ENCODE measurements at regions not wholly inside any gene's neighbourhood (a gene's known extent, or its start where the extent isn't known, plus 50 kb on each side); places are given as distances from the start of the nearest gene placed in this dataset.

DNA sequence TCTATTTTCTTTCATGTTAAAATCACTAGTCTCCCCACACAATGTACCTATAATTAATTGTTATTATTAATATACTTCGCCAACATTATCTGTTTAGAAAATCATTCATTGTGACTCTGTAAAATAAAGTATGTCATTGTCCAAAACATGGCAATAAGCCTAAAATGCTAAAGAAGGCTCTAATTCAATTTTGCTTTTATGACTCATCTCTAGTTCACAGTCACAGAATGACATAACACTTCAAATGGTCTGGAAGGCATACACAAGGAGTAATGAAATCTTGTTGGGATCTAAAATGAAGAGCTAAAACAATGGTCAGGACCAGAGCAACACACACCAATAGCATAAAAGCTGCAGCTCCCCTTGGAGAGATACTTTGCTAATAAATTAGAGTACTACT is 505.8 kb downstream of the GPAM start:
- intact Hi-C loops (cut with micrococcal nuclease) = no loop called here
- no peaks in the 10 kb centered on the region for H3K9me3 Mint-ChIP-seq
- no peak for DNase-seq (ENCODE audit: low spot score)
- H3K27ac Mint-ChIP-seq = no peak overlapping the region
- no peaks in the 10 kb centered on the region for H3K36me3 Mint-ChIP-seq (ENCODE audit: low read depth)
- H3K4me3 Mint-ChIP-seq = no peak overlapping the region
- H3K27me3 Mint-ChIP-seq (ENCODE audit: insufficient read depth) = no peaks in the 10 kb centered on the region
- H3K4me1 Mint-ChIP-seq (ENCODE audit: low read depth) = no peaks in the 10 kb centered on the region

DNA sequence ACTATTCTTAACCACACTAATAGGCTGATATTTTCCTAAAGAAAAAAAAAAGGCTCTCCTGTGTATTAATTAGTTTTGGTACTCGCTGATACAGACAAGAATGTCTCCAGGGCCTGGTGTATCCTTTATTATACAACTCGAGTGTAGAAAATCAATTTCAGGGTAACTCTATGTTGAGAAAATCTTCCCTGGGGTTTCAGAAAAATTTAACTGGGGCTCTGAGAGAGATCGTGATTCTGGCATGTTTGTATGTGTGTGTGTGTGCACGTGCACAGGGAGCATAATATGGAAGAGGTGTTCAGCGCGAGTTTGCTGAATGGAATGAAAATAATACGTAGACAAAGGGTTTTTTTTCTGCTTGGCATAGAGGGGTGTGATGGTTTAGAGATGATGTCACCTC is 496.8 kb downstream of the GPAM start:
- Mint-ChIP-seq H3K4me3 (no peak overlapping the region), H3K4me1 (ENCODE audit: low read depth) (no peaks in the 10 kb centered on the region), H3K9me3 (no peaks in the 10 kb centered on the region), H3K36me3 (ENCODE audit: low read depth) (no peaks in the 10 kb centered on the region), H3K27me3 (ENCODE audit: insufficient read depth) (no peaks in the 10 kb centered on the region), H3K27ac (no peak overlapping the region)
- intact Hi-C loops (cut with micrococcal nuclease) = no loop called here
- no peak for DNase-seq (ENCODE audit: low spot score)

GRCh38 chr10:111698711-111699110 is 484.9 kb downstream of the GPAM start:
- Mint-ChIP-seq H3K27me3 (ENCODE audit: insufficient read depth) (peaks cover 2% of the 10 kb centered on the region), H3K27ac (no peak overlapping the region), H3K9me3 (no peaks in the 10 kb centered on the region), H3K36me3 (ENCODE audit: low read depth) (no peaks in the 10 kb centered on the region), H3K4me1 (ENCODE audit: low read depth) (no peaks in the 10 kb centered on the region), H3K4me3 (no peak overlapping the region)
- intact Hi-C loops (cut with micrococcal nuclease) = no loop called here
- DNase-seq (ENCODE audit: low spot score) = no peak

GRCh38 chr10:111703986-111704385 is 479.6 kb downstream of the GPAM start:
- Mint-ChIP-seq H3K4me1 (ENCODE audit: low read depth) (no peaks in the 10 kb centered on the region), H3K4me3 (no peak overlapping the region), H3K27ac (no peak overlapping the region), H3K27me3 (ENCODE audit: insufficient read depth) (no peaks in the 10 kb centered on the region), H3K36me3 (ENCODE audit: low read depth) (no peaks in the 10 kb centered on the region), H3K9me3 (no peaks in the 10 kb centered on the region)
- intact Hi-C loops (cut with micrococcal nuclease) = no loop called here
- DNase-seq (ENCODE audit: low spot score) = no peak

- intact Hi-C loops (cut with micrococcal nuclease) = no loop called here
- Mint-ChIP-seq H3K27me3 (ENCODE audit: insufficient read depth) (no peaks in the 10 kb centered on the region), H3K27ac (no peak overlapping the region), H3K4me3 (no peak overlapping the region), H3K9me3 (no peaks in the 10 kb centered on the region), H3K36me3 (ENCODE audit: low read depth) (no peaks in the 10 kb centered on the region), H3K4me1 (ENCODE audit: low read depth) (no peaks in the 10 kb centered on the region)
- no peak for DNase-seq (ENCODE audit: low spot score)
Measured at GRCh38 chr10:111705021-111705420, 478.5 kb downstream of the GPAM start.

DNA sequence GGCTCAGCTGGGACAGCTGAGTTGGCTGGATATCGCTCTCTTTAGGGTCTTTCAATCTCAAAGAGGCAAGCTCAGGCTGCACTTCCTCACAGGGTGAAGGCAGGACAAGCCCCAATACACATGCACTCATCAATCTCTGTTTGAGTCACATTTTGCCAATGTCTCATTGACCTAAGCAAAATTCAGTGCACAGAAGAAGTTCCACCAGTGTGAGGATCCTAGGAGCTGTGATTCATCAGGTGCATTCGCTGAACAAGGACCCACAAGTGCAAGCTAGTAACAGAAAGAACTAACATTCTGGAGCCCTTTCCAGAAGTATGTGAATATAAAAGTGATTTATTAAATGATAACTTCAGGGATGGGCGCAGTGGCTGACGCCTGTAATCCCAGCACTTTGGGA is 477.2 kb downstream of the GPAM start:
- no peaks in the 10 kb centered on the region for H3K27me3 Mint-ChIP-seq (ENCODE audit: insufficient read depth)
- H3K36me3 Mint-ChIP-seq (ENCODE audit: low read depth) = no peaks in the 10 kb centered on the region
- no peaks in the 10 kb centered on the region for H3K4me1 Mint-ChIP-seq (ENCODE audit: low read depth)
- no peak overlapping the region for H3K4me3 Mint-ChIP-seq
- no peaks in the 10 kb centered on the region for H3K9me3 Mint-ChIP-seq
- DNase-seq (ENCODE audit: low spot score) = no peak
- no peak overlapping the region for H3K27ac Mint-ChIP-seq
- intact Hi-C loops (cut with micrococcal nuclease) = no loop called here

DNA sequence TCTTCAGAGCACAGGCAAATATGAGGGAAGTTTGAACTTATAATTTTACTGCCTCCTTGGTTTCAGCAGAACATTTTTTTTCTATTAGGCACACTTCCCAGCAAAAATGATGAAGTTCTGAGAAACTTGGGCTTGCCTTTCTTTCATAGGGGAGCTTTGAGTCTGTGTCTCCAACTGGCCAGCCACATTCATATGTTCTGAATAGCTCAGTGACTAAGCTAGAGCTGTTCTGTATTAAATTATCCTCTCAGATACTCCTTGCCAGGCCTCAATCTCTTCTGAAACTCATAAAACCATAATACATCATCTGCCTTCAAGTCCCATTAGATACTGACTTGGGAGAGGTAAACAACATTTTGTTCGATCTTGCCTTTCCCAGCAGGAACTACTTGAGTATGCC is 476.5 kb downstream of the GPAM start:
- H3K27me3 Mint-ChIP-seq (ENCODE audit: insufficient read depth) = no peaks in the 10 kb centered on the region
- no peaks in the 10 kb centered on the region for H3K36me3 Mint-ChIP-seq (ENCODE audit: low read depth)
- H3K4me3 Mint-ChIP-seq = no peak overlapping the region
- no peaks in the 10 kb centered on the region for H3K4me1 Mint-ChIP-seq (ENCODE audit: low read depth)
- peaks cover 4% of the 10 kb centered on the region for H3K9me3 Mint-ChIP-seq
- DNase-seq (ENCODE audit: low spot score) = no peak
- no peak overlapping the region for H3K27ac Mint-ChIP-seq
- intact Hi-C loops (cut with micrococcal nuclease) = no loop called here

DNA sequence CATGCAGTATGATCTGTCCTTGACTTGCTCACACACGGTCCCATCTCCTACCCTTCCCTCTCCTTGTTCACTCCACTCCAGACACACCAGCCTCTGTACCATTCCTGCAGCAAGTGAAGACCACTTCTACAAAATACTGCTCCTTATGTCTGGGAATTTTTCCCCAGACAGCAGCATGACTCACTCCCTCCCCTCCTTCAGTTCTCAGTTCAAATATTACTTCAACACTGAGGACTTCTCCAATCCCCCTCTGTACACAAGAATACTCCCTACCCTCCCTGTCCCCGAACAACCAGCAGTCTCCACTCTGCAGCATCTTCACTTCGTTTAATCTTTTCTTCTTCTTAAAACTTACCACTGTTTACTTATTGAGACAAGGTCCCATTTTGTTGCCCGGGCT is 474.0 kb downstream of the GPAM start:
- no peaks in the 10 kb centered on the region for H3K4me1 Mint-ChIP-seq (ENCODE audit: low read depth)
- intact Hi-C loops (cut with micrococcal nuclease) = no loop called here
- no peaks in the 10 kb centered on the region for H3K27me3 Mint-ChIP-seq (ENCODE audit: insufficient read depth)

GRCh38 chr10:111716032-111716431 is 467.5 kb downstream of the GPAM start:
- H3K9me3 Mint-ChIP-seq = peaks cover 33% of the 10 kb centered on the region
- no peak overlapping the region for H3K4me3 Mint-ChIP-seq
- H3K36me3 Mint-ChIP-seq (ENCODE audit: low read depth) = no peaks in the 10 kb centered on the region
- no peak overlapping the region for H3K27ac Mint-ChIP-seq
- intact Hi-C loops (cut with micrococcal nuclease) = no loop called here
- DNase-seq (ENCODE audit: low spot score) = no peak
- H3K4me1 Mint-ChIP-seq (ENCODE audit: low read depth) = no peaks in the 10 kb centered on the region
- no peaks in the 10 kb centered on the region for H3K27me3 Mint-ChIP-seq (ENCODE audit: insufficient read depth)

More for the DNA sequence above, 474.0 kb downstream of the GPAM start:
- Mint-ChIP-seq H3K4me3 (no peak overlapping the region), H3K27ac (no peak overlapping the region), H3K9me3 (peaks cover 14% of the 10 kb centered on the region), H3K36me3 (ENCODE audit: low read depth) (no peaks in the 10 kb centered on the region)
- DNase-seq (ENCODE audit: low spot score) = no peak

DNA sequence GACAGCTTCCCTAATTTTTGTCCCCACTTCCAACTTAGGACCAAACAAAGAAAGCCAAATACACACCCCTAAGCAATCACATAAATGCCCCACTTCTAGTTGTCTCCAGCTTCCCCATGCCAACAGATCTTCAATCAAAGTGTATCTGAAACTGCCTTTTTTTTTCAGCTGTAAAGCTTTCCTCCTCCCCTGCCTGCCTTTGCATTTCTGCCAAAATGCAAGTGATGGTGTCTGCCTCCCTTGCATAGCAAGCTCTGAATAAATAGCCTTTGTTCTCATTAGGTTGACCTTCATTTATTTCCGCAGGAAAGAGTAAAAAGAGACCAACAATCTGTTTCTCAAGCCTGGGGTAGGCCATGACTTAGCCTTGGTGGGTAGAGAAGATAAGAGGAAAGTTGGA is 459.4 kb downstream of the GPAM start:
- intact Hi-C loops (cut with micrococcal nuclease) = no loop called here
- Mint-ChIP-seq H3K4me1 (ENCODE audit: low read depth) (no peaks in the 10 kb centered on the region), H3K36me3 (ENCODE audit: low read depth) (no peaks in the 10 kb centered on the region), H3K9me3 (no peaks in the 10 kb centered on the region), H3K27me3 (ENCODE audit: insufficient read depth) (no peaks in the 10 kb centered on the region), H3K27ac (no peak overlapping the region), H3K4me3 (no peak overlapping the region)
- no peak for DNase-seq (ENCODE audit: low spot score)

DNA sequence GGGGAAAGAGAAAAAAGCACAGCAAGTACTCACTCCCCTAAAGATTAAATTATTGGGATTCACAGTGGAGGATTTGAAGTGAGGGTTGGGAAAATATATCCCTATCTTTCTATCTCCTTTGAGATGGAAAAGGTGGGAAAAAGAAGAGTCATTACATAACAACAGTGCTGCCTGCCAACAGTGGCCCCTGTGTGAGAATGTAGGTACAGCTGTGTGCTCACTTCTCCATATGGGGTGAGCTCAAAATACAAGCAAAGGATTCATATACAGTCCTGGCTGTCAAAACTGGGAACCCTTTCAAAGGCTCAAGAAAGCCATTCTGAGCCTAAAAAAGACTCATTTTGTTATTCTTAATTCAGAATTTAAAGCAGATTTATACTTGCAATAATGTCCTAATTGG is 458.5 kb downstream of the GPAM start:
- H3K9me3 Mint-ChIP-seq = no peaks in the 10 kb centered on the region
- H3K27me3 Mint-ChIP-seq (ENCODE audit: insufficient read depth) = no peaks in the 10 kb centered on the region
- H3K4me1 Mint-ChIP-seq (ENCODE audit: low read depth) = no peaks in the 10 kb centered on the region
- H3K4me3 Mint-ChIP-seq = no peak overlapping the region
- intact Hi-C loops (cut with micrococcal nuclease) = no loop called here
- no peak for DNase-seq (ENCODE audit: low spot score)
- no peaks in the 10 kb centered on the region for H3K36me3 Mint-ChIP-seq (ENCODE audit: low read depth)
- H3K27ac Mint-ChIP-seq = no peak overlapping the region

DNA sequence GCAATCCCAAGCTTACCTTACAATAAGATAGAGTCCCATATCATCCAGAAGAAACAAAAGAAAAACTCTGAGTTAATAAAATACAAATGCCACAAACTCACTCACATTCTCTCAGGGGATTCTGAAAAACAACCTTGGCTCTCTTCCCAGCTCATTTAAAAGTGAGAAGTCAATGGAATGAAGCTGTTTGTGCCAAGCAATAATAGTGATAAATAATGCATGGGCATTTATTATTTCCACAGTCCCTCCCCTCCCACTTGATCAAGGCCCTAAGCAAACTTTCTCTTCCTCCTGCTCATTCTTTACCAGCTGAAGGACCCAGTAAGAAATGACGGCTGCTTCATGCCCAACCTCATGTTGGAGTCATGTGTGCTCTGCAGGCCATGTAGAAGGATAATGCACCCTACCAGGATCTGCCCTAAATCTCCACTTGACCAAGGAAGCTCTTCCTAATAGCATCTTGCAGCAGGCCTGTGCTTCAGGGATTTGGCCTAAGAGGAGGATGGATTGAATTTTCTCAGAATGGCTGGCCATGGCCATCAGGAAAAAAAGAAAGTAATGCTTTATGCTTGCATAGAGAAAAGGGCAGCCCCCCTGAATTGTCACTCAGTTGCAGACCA is 451.3 kb downstream of the GPAM start:
- H3K9me3 Mint-ChIP-seq = no peaks in the 10 kb centered on the region
- no peaks in the 10 kb centered on the region for H3K4me1 Mint-ChIP-seq (ENCODE audit: low read depth)
- H3K27ac Mint-ChIP-seq = no peak overlapping the region
- no peak overlapping the region for H3K4me3 Mint-ChIP-seq
- no peaks in the 10 kb centered on the region for H3K36me3 Mint-ChIP-seq (ENCODE audit: low read depth)
- intact Hi-C loops (cut with micrococcal nuclease) = no loop called here
- H3K27me3 Mint-ChIP-seq (ENCODE audit: insufficient read depth) = no peaks in the 10 kb centered on the region
- no peak for DNase-seq (ENCODE audit: low spot score)

- Mint-ChIP-seq H3K36me3 (ENCODE audit: low read depth) (no peaks in the 10 kb centered on the region), H3K27me3 (ENCODE audit: insufficient read depth) (no peaks in the 10 kb centered on the region), H3K27ac (no peak overlapping the region), H3K9me3 (no peaks in the 10 kb centered on the region), H3K4me1 (ENCODE audit: low read depth) (no peaks in the 10 kb centered on the region), H3K4me3 (no peak overlapping the region)
- intact Hi-C loops (cut with micrococcal nuclease) = no loop called here
- no peak for DNase-seq (ENCODE audit: low spot score)
Measured at GRCh38 chr10:111739125-111739873, 444.3 kb downstream of the GPAM start.

DNA sequence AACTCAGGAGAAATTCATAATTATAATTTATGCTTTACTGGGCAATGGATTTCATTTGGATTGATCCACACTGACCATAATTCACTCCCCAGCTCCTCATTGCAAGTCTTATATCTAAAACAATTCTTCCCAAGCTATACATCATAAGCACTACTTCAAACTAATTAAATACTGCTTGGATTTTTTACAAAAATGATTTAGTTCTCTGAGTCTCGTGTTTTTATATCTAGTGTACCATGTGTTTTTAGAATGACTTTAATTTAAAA is 443.8 kb downstream of the GPAM start:
- no peaks in the 10 kb centered on the region for H3K27me3 Mint-ChIP-seq (ENCODE audit: insufficient read depth)
- H3K4me3 Mint-ChIP-seq = no peak overlapping the region
- no peak for DNase-seq (ENCODE audit: low spot score)
- intact Hi-C loops (cut with micrococcal nuclease) = no loop called here
- no peaks in the 10 kb centered on the region for H3K9me3 Mint-ChIP-seq
- H3K27ac Mint-ChIP-seq = no peak overlapping the region
- no peaks in the 10 kb centered on the region for H3K36me3 Mint-ChIP-seq (ENCODE audit: low read depth)
- no peaks in the 10 kb centered on the region for H3K4me1 Mint-ChIP-seq (ENCODE audit: low read depth)

Measured in activated T-helper 1 cell treated with anti-CD3 and anti-CD28 coated beads, Interleukin-12 subunit alpha, Interleukin-12 subunit beta, Interleukin-2, Interleukin-4 antibody, amounts not matched to agents 30 ng/mL and 10 ng/mL and 1 ng/mL, durations not matched to agents 14 hours and 24 hours and 36 hours (primary cell).